ENCODE measurements at regions not wholly inside any gene's neighbourhood (a gene's known extent, or its start where the extent isn't known, plus 50 kb on each side); places are given as distances from the start of the nearest gene placed in this dataset.

GRCh38 chr6:114862819-114863218 is 520.0 kb upstream of the HS3ST5 start:
- TF ChIP-seq CTCF (IDR thresholded peaks at IDR 0.05) (no peak), EZH2 (IDR thresholded peaks at IDR 0.05) (no peak), EZH2phosphoT487 (IDR thresholded peaks at IDR 0.05) (no peak)

Measured in neural progenitor cell (in vitro differentiated cells).